NT2/D1 (cell line): ENCODE measurements at regions not wholly inside any gene's neighbourhood (a gene's known extent, or its start where the extent isn't known, plus 50 kb on each side); places are given as distances from the start of the nearest gene placed in this dataset.

ENCODE experiments used
- SUZ12 ChIP-seq: IDR thresholded peaks from 2 replicates; pipeline ENCODE4 v1.6.1; 2011; ENCODE audit not compliant: insufficient read length, insufficient read depth; ENCODE audit errors: extremely low read depth
- YY1 ChIP-seq: IDR thresholded peaks from 2 replicates; pipeline ENCODE4 v1.6.1; 2011; ENCODE audit not compliant: insufficient read length, insufficient read depth
- ZNF274 ChIP-seq: IDR thresholded peaks from 2 replicates; pipeline ENCODE4 v1.6.1; 2011; ENCODE audit warnings: mild to moderate bottlenecking, low read depth, low read length

DNA sequence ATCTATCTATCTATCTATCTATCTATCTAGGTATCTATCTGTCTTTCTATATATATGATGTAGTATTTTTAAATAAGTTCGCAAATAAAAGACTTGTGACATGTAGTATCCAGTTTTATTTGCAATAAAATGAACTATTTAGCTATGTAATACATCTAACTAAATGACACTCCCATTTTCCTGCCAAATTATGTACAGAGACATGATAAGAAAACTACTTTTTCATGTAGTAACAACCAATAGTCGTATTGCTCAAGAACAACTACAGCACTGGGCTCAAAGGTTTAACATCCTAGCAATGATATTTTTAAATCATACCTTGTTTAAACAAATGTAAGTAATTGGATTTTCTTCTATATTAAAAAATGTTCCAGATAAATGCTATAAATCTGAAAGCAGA is 55.5 kb upstream of the FLRT2 start:
- no peak for TF ChIP-seq SUZ12
- no peak for TF ChIP-seq ZNF274
- TF ChIP-seq YY1: no peak
